C4-2B (cell line): ENCODE measurements at regions not wholly inside any gene's neighbourhood (a gene's known extent, or its start where the extent isn't known, plus 50 kb on each side); places are given as distances from the start of the nearest gene placed in this dataset.

ENCODE experiments used
- ZFX ChIP-seq: fragments of 450-650 bp; IDR thresholded peaks from 2 replicates; pipeline ENCODE4 v1.6.1; 2017
- TF ChIP-seq, protein P1 (sequence below): fragments of 450-650 bp; conservative IDR thresholded peaks from 2 replicates; pipeline ENCODE4 v1.5.1; 2017; ENCODE audit warnings: mild to moderate bottlenecking

DNA sequence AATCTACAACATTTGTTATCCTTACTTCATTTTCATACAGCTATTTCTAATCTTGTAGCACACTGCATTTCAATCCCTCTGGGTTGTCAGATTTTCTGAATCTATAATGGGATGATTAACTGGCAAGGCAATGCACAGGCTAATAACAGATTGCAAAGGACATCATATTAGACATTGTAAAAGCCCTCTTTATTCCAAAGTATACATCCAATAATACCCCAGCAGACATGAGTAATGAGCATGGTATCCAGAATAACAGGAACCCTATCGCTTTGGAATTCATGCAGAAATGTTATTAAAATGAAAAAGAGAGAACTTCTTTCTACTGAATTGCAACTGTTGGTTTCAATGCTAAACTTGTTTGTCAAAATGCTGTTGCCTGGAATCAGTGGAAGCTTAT lies 122.9 kb downstream of the C4orf33 start:
- no peak for TF ChIP-seq ZFX
- TF ChIP-seq, protein P1, sequence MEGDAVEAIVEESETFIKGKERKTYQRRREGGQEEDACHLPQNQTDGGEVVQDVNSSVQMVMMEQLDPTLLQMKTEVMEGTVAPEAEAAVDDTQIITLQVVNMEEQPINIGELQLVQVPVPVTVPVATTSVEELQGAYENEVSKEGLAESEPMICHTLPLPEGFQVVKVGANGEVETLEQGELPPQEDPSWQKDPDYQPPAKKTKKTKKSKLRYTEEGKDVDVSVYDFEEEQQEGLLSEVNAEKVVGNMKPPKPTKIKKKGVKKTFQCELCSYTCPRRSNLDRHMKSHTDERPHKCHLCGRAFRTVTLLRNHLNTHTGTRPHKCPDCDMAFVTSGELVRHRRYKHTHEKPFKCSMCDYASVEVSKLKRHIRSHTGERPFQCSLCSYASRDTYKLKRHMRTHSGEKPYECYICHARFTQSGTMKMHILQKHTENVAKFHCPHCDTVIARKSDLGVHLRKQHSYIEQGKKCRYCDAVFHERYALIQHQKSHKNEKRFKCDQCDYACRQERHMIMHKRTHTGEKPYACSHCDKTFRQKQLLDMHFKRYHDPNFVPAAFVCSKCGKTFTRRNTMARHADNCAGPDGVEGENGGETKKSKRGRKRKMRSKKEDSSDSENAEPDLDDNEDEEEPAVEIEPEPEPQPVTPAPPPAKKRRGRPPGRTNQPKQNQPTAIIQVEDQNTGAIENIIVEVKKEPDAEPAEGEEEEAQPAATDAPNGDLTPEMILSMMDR: no peak
